ENCODE measurements at regions not wholly inside any gene's neighbourhood (a gene's known extent, or its start where the extent isn't known, plus 50 kb on each side); places are given as distances from the start of the nearest gene placed in this dataset.
"Not testable (repeated sequence)": the region's sequence is repeated elsewhere in the genome, so short reads cannot be mapped to it uniquely, and the experiment has no call there.

- no peaks in the 10 kb centered on the region for H3K9me3 ChIP-seq (replicated peaks; ENCODE audit: low read length)
- H3K27me3 ChIP-seq (ENCODE audit: control insufficient read depth, insufficient read depth, low read length) = no peaks in the 10 kb centered on the region
- H3K4me2 ChIP-seq (ENCODE audit: low read length) = peak overlapping the region; percentile 76
- H3K4me3 ChIP-seq (ENCODE audit: low read length) = peak overlapping the region; percentile 54
- H3K36me3 ChIP-seq (ENCODE audit: insufficient read depth, low read length) = no peaks in the 10 kb centered on the region
- no peaks in the 10 kb centered on the region for H3K4me1 ChIP-seq (ENCODE audit: control insufficient read depth, insufficient read depth, low read length)
- peak overlapping the region; percentile 53 for H3K9ac ChIP-seq (ENCODE audit: low read depth, low read length)
These were observed 177.4 kb downstream of the JRKL start for GRCh38 chr11:96567176-96567575.

GRCh38 chr11:96567667-96568066, 177.9 kb downstream of the JRKL start:
- peak overlapping the region; percentile 76 for H3K4me2 ChIP-seq (ENCODE audit: low read length)
- H3K4me1 ChIP-seq (ENCODE audit: control insufficient read depth, insufficient read depth, low read length) = no peaks in the 10 kb centered on the region
- H3K9me3 ChIP-seq (replicated peaks; ENCODE audit: low read length) = no peaks in the 10 kb centered on the region
- H3K27me3 ChIP-seq (ENCODE audit: control insufficient read depth, insufficient read depth, low read length) = no peaks in the 10 kb centered on the region
- H3K9ac ChIP-seq (ENCODE audit: low read depth, low read length) = peak overlapping the region; percentile 53
- H3K4me3 ChIP-seq (ENCODE audit: low read length) = peak overlapping the region; percentile 54
- no peaks in the 10 kb centered on the region for H3K36me3 ChIP-seq (ENCODE audit: insufficient read depth, low read length)

- no peak overlapping the region for H3K4me2 ChIP-seq (ENCODE audit: low read length)
- H3K36me3 ChIP-seq (ENCODE audit: insufficient read depth, low read length) = no peaks in the 10 kb centered on the region
- H3K9me3 ChIP-seq (replicated peaks; ENCODE audit: low read length) = no peaks in the 10 kb centered on the region
- H3K4me3 ChIP-seq (ENCODE audit: low read length) = no peak overlapping the region
- H3K9ac ChIP-seq (ENCODE audit: low read depth, low read length) = no peak overlapping the region
- peaks cover 5% of the 10 kb centered on the region for H3K27me3 ChIP-seq (ENCODE audit: control insufficient read depth, insufficient read depth, low read length)
- no peaks in the 10 kb centered on the region for H3K4me1 ChIP-seq (ENCODE audit: control insufficient read depth, insufficient read depth, low read length)
These were observed 186.6 kb downstream of the JRKL start for GRCh38 chr11:96576383-96576782.

GRCh38 chr11:96578379-96578778, 188.6 kb downstream of the JRKL start:
- no peaks in the 10 kb centered on the region for H3K36me3 ChIP-seq (ENCODE audit: insufficient read depth, low read length)
- no peaks in the 10 kb centered on the region for H3K4me1 ChIP-seq (ENCODE audit: control insufficient read depth, insufficient read depth, low read length)
- H3K27me3 ChIP-seq (ENCODE audit: control insufficient read depth, insufficient read depth, low read length) = peaks cover 5% of the 10 kb centered on the region
- H3K4me2 ChIP-seq (ENCODE audit: low read length) = no peak overlapping the region
- H3K4me3 ChIP-seq (ENCODE audit: low read length) = no peak overlapping the region
- no peak overlapping the region for H3K9ac ChIP-seq (ENCODE audit: low read depth, low read length)
- H3K9me3 ChIP-seq (replicated peaks; ENCODE audit: low read length) = no peaks in the 10 kb centered on the region

- Histone ChIP-seq H3K4me3 (ENCODE audit: low read length) (no peak overlapping the region), H3K4me1 (ENCODE audit: control insufficient read depth, insufficient read depth, low read length) (no peaks in the 10 kb centered on the region), H3K9ac (ENCODE audit: low read depth, low read length) (no peak overlapping the region), H3K4me2 (ENCODE audit: low read length) (no peak overlapping the region), H3K9me3 (replicated peaks; ENCODE audit: low read length) (no peaks in the 10 kb centered on the region), H3K36me3 (ENCODE audit: insufficient read depth, low read length) (no peaks in the 10 kb centered on the region), H3K27me3 (ENCODE audit: control insufficient read depth, insufficient read depth, low read length) (peaks cover 5% of the 10 kb centered on the region)
These were observed 189.8 kb downstream of the JRKL start for GRCh38 chr11:96579656-96580055.

GRCh38 chr11:96580476-96581040, 190.7 kb downstream of the JRKL start:
- Histone ChIP-seq H3K4me3 (ENCODE audit: low read length) (no peak overlapping the region), H3K27me3 (ENCODE audit: control insufficient read depth, insufficient read depth, low read length) (peaks cover 5% of the 10 kb centered on the region), H3K4me1 (ENCODE audit: control insufficient read depth, insufficient read depth, low read length) (no peaks in the 10 kb centered on the region), H3K4me2 (ENCODE audit: low read length) (no peak overlapping the region), H3K9ac (ENCODE audit: low read depth, low read length) (no peak overlapping the region), H3K36me3 (ENCODE audit: insufficient read depth, low read length) (no peaks in the 10 kb centered on the region), H3K9me3 (replicated peaks; ENCODE audit: low read length) (no peaks in the 10 kb centered on the region)

GRCh38 chr11:96585944-96586880, 196.4 kb downstream of the JRKL start:
- not testable (repeated sequence) for H3K9ac ChIP-seq (ENCODE audit: low read depth, low read length); H3K27me3 ChIP-seq (ENCODE audit: control insufficient read depth, insufficient read depth, low read length); H3K9me3 ChIP-seq (replicated peaks; ENCODE audit: low read length); H3K4me3 ChIP-seq (ENCODE audit: low read length); H3K4me1 ChIP-seq (ENCODE audit: control insufficient read depth, insufficient read depth, low read length); H3K4me2 ChIP-seq (ENCODE audit: low read length); H3K36me3 ChIP-seq (ENCODE audit: insufficient read depth, low read length)

- not testable (repeated sequence) for H3K36me3 ChIP-seq (ENCODE audit: insufficient read depth, low read length); H3K4me2 ChIP-seq (ENCODE audit: low read length); H3K27me3 ChIP-seq (ENCODE audit: control insufficient read depth, insufficient read depth, low read length); H3K4me1 ChIP-seq (ENCODE audit: control insufficient read depth, insufficient read depth, low read length); H3K4me3 ChIP-seq (ENCODE audit: low read length); H3K9me3 ChIP-seq (replicated peaks; ENCODE audit: low read length); H3K9ac ChIP-seq (ENCODE audit: low read depth, low read length)
These were observed 199.0 kb downstream of the JRKL start for GRCh38 chr11:96588793-96589192.

- Histone ChIP-seq H3K4me1 (ENCODE audit: control insufficient read depth, insufficient read depth, low read length) (no peaks in the 10 kb centered on the region), H3K4me2 (ENCODE audit: low read length) (no peak overlapping the region), H3K9me3 (replicated peaks; ENCODE audit: low read length) (no peaks in the 10 kb centered on the region), H3K36me3 (ENCODE audit: insufficient read depth, low read length) (no peaks in the 10 kb centered on the region), H3K27me3 (ENCODE audit: control insufficient read depth, insufficient read depth, low read length) (no peaks in the 10 kb centered on the region), H3K4me3 (ENCODE audit: low read length) (no peak overlapping the region), H3K9ac (ENCODE audit: low read depth, low read length) (no peak overlapping the region)
These were observed 205.2 kb downstream of the JRKL start for GRCh38 chr11:96595011-96595410.

GRCh38 chr11:96607864-96608558, 218.2 kb downstream of the JRKL start:
- H3K36me3 ChIP-seq (ENCODE audit: insufficient read depth, low read length) = no peaks in the 10 kb centered on the region
- no peak overlapping the region for H3K9ac ChIP-seq (ENCODE audit: low read depth, low read length)
- no peaks in the 10 kb centered on the region for H3K9me3 ChIP-seq (replicated peaks; ENCODE audit: low read length)
- no peaks in the 10 kb centered on the region for H3K27me3 ChIP-seq (ENCODE audit: control insufficient read depth, insufficient read depth, low read length)
- H3K4me1 ChIP-seq (ENCODE audit: control insufficient read depth, insufficient read depth, low read length) = no peaks in the 10 kb centered on the region
- H3K4me2 ChIP-seq (ENCODE audit: low read length) = no peak overlapping the region
- no peak overlapping the region for H3K4me3 ChIP-seq (ENCODE audit: low read length)

GRCh38 chr11:96614101-96614500, 224.3 kb downstream of the JRKL start:
- Histone ChIP-seq H3K4me3 (ENCODE audit: low read length) (no peak overlapping the region), H3K9ac (ENCODE audit: low read depth, low read length) (no peak overlapping the region), H3K36me3 (ENCODE audit: insufficient read depth, low read length) (no peaks in the 10 kb centered on the region), H3K27me3 (ENCODE audit: control insufficient read depth, insufficient read depth, low read length) (peaks cover 5% of the 10 kb centered on the region), H3K4me1 (ENCODE audit: control insufficient read depth, insufficient read depth, low read length) (no peaks in the 10 kb centered on the region), H3K9me3 (replicated peaks; ENCODE audit: low read length) (no peaks in the 10 kb centered on the region), H3K4me2 (ENCODE audit: low read length) (no peak overlapping the region)

Measured in skeletal muscle satellite cell (primary cell).